ENCODE measurements at regions not wholly inside any gene's neighbourhood (a gene's known extent, or its start where the extent isn't known, plus 50 kb on each side); places are given as distances from the start of the nearest gene placed in this dataset.

GRCh38 chr5:73388740-73389139, 59.8 kb downstream of the FOXD1 start:
- Histone ChIP-seq H3K9ac (replicated peaks; ENCODE audit: extremely low read depth, insufficient read depth, low read length) (no peak overlapping the region), H3K4me3 (replicated peaks in 1 of 3; ENCODE audit: insufficient read depth in 1 of 3, low read depth in 1 of 3, low read length in 3 of 3) (no peak overlapping the region), H4K20me1 (replicated peaks; ENCODE audit: control insufficient read depth, extremely low read depth, insufficient read depth, low read length) (no peaks in the 10 kb centered on the region), H3K79me2 (ENCODE audit: control insufficient read depth, insufficient read depth, low read length) (no peaks in the 10 kb centered on the region), H3K9me1 (replicated peaks; ENCODE audit: control insufficient read depth, extremely low read depth, insufficient read depth, low read length) (no peaks in the 10 kb centered on the region), H3K9me3 (replicated peaks; ENCODE audit: control insufficient read depth, insufficient read depth, low read length) (peaks cover 4% of the 10 kb centered on the region), H3K4me2 (ENCODE audit: insufficient read depth, low read length) (no peak overlapping the region), H2AFZ (ENCODE audit: low read depth, low read length) (no peak overlapping the region), H3K4me1 (ENCODE audit: control insufficient read depth, extremely low read depth, insufficient read depth, low read length) (no peaks in the 10 kb centered on the region), H3K27me3 (ENCODE audit: control insufficient read depth in 2 of 2, insufficient read depth in 2 of 2, low read length in 2 of 2) (peaks cover 25 to 68% of the 10 kb centered on the region in 2 experiments), H3K27ac (ENCODE audit: insufficient read depth, low read depth, low read length) (no peak overlapping the region), H3K36me3 (ENCODE audit: control insufficient read depth in 2 of 2, extremely low read depth in 1 of 2, insufficient read depth in 2 of 2, low read length in 2 of 2) (no peaks in the 10 kb centered on the region)
- ChIA-PET CTCF (interaction anchor here (1.1 to 1.2 kb wide), 2 partner anchors 23 to 85 kb away, joined by 3 read pairs; no protein-coding TSS in a partner anchor), POLR2A (no interaction called here)
- intact Hi-C loops (cut with micrococcal nuclease) (no loop called here), dilution Hi-C loops (cut with MboI; ENCODE audit: extremely low pct_ligation_motif_present, low sequenced_read_pairs) (no loop called here)
- TF ChIP-seq FOS (IDR thresholded peaks at IDR 0.05; ENCODE audit: borderline replicate concordance, insufficient read depth, low read length) (no peak), GATA2 (IDR thresholded peaks at IDR 0.05; ENCODE audit: insufficient read depth, insufficient read length, low read depth, low read length) (no peak), POLR2AphosphoS5 (IDR thresholded peaks at IDR 0.05; ENCODE audit: insufficient read depth, low read depth, low read length) (no peak), MYC (IDR thresholded peaks at IDR 0.05; ENCODE audit: low read depth, low read length) (no peak), JUN (IDR thresholded peaks at IDR 0.05; ENCODE audit: borderline replicate concordance, insufficient read depth, insufficient read length, low read depth) (no peak), CTCF (IDR thresholded peaks at IDR 0.05; ENCODE audit: extremely low read depth in 1 of 2, insufficient read depth in 1 of 2, low read depth in 1 of 2, low read length in 2 of 2) (no peak), EZH2 (IDR thresholded peaks at IDR 0.05; ENCODE audit: borderline replicate concordance, low read depth, low read length, severe bottlenecking) (no peak), POLR2A (IDR thresholded peaks at IDR 0.05; ENCODE audit: low read depth, low read length) (no peak), MAX (IDR thresholded peaks at IDR 0.05; ENCODE audit: insufficient read depth, insufficient read length) (no peak)
- DNase-seq (ENCODE audit: low read depth, low spot score) (no peak), FAIRE-seq (no peak)
- no TSS peak for BruUV-seq (replicated peaks)
